Neural cell (in vitro differentiated cells): ENCODE measurements at regions not wholly inside any gene's neighbourhood (a gene's known extent, or its start where the extent isn't known, plus 50 kb on each side); places are given as distances from the start of the nearest gene placed in this dataset.

Experiments
- CTCF ChIP-seq: fragments of 450-650 bp; IDR thresholded peaks from 2 replicates; pipeline ENCODE4 v1.5.1; 2014; ENCODE audit warnings: antibody characterized with exemption, mild to moderate bottlenecking, moderate library complexity; ENCODE audit not compliant: poor library complexity, severe bottlenecking
- EP300 ChIP-seq: fragments of 450-650 bp; conservative IDR thresholded peaks from 2 replicates; pipeline ENCODE4 v1.6.1; 2014; ENCODE audit warnings: antibody characterized with exemption, mild to moderate bottlenecking, moderate library complexity; ENCODE audit not compliant: poor library complexity, severe bottlenecking
- EZH2 ChIP-seq: fragments of 200-600, 300-800 bp; shearing (Covaris generic), sonication (generic); IDR thresholded peaks from 2 replicates; pipeline ENCODE4 v1.6.1; 2014; ENCODE audit warnings: antibody characterized with exemption, low read length, borderline replicate concordance, mild to moderate bottlenecking; ENCODE audit not compliant: insufficient read depth, poor library complexity, severe bottlenecking
- POLR2AphosphoS5 ChIP-seq: IDR thresholded peaks from 2 replicates; pipeline ENCODE4 v1.6.1; 2012
- RAD21 ChIP-seq: fragments of 450-650 bp; conservative IDR thresholded peaks from 2 replicates; pipeline ENCODE4 v1.6.1; 2014; ENCODE audit warnings: antibody characterized with exemption, mild to moderate bottlenecking, moderate library complexity
- TAF1 ChIP-seq: IDR thresholded peaks from 2 replicates; pipeline ENCODE4 v1.6.1; 2012; ENCODE audit warnings: low read depth

- TF ChIP-seq CTCF (no peak), POLR2AphosphoS5 (no peak), TAF1 (no peak), EZH2 (no peak), RAD21 (no peak), EP300 (no peak)
Measured at GRCh38 chr1:58104960-58105359, 441.6 kb downstream of the OMA1 start.
